ENCODE measurements at regions not wholly inside any gene's neighbourhood (a gene's known extent, or its start where the extent isn't known, plus 50 kb on each side); places are given as distances from the start of the nearest gene placed in this dataset.

DNA sequence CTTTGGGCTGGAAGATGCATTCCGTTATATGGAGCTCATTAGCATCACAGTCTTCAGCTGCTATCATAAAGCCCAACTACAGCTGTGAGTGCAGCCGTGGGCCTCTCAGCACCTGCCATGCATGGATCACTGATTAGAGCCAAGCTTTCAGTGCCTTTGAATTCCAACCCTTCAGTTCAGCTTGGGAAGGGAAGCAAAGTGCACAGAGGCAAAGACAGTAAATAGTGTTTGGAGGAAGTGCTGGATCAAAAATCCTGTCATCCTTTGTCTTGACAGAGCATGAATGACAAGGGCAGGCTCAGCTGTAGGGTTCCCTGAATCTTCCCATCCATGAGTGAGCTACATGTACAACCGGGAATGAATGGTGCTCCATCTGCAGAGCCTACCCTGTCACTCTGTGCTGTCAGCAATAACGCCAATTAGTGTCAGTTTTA lies 153.7 kb downstream of the DNAJB9 start:
- no peaks in the 10 kb centered on the region for H3K27me3 ChIP-seq
- H3K27ac ChIP-seq: no peak overlapping the region
- H3K36me3 ChIP-seq: no peaks in the 10 kb centered on the region
- TF ChIP-seq, protein P1, sequence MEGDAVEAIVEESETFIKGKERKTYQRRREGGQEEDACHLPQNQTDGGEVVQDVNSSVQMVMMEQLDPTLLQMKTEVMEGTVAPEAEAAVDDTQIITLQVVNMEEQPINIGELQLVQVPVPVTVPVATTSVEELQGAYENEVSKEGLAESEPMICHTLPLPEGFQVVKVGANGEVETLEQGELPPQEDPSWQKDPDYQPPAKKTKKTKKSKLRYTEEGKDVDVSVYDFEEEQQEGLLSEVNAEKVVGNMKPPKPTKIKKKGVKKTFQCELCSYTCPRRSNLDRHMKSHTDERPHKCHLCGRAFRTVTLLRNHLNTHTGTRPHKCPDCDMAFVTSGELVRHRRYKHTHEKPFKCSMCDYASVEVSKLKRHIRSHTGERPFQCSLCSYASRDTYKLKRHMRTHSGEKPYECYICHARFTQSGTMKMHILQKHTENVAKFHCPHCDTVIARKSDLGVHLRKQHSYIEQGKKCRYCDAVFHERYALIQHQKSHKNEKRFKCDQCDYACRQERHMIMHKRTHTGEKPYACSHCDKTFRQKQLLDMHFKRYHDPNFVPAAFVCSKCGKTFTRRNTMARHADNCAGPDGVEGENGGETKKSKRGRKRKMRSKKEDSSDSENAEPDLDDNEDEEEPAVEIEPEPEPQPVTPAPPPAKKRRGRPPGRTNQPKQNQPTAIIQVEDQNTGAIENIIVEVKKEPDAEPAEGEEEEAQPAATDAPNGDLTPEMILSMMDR (IDR thresholded peaks at IDR 0.05): no peak
- no peaks in the 10 kb centered on the region for H3K4me1 ChIP-seq
- H3K9me3 ChIP-seq: no peaks in the 10 kb centered on the region
- H3K4me3 ChIP-seq: no peak overlapping the region
- no peak for DNase-seq
- intact Hi-C loops (cut with DNase I; ENCODE audit: low total_unique reads): no loop called here

DNA sequence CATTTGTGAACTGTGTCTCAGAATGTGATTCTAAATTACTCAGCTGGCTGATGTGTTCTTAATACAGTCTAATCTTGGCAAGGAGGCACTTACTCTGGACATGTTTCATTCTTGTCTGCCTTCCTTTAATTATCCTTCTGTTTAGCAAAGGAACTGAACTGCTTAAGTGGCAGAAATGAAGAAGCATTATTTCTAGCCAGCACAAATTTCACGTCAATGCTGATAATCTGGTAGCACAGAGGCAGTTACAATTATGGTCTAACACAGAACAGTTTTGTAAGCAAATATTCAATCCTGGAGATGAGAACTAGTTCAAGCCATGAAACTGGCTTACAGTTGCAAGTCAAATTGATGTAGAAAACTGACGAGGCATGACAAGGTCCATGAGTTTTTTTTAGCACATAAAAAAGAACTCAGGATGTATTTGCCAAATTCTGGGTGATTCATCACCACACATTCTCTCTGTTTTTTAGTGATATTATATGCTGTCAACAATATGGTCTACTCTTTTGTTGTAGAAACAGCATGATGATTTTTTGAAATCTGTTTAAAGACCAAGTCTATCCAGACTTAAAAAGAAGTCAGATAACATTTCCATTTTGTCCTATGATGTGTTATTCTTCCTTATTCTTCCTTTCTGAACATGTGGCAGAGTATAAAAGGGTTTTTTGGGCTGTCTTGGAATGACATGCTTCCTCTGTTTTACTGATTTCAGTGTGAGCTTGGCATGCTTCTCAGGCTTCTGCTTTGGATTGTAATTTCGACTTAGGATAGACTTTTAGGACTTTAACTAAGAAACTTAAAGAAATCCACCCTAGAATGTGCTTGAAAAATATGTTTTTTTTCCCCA lies 154.8 kb downstream of the DNAJB9 start:
- no peak overlapping the region for H3K4me3 ChIP-seq
- no peak for DNase-seq
- no peaks in the 10 kb centered on the region for H3K27me3 ChIP-seq
- H3K27ac ChIP-seq: no peak overlapping the region
- intact Hi-C loops (cut with DNase I; ENCODE audit: low total_unique reads): no loop called here
- H3K4me1 ChIP-seq: no peaks in the 10 kb centered on the region
- no peaks in the 10 kb centered on the region for H3K9me3 ChIP-seq
- H3K36me3 ChIP-seq: no peaks in the 10 kb centered on the region
- TF ChIP-seq, protein P1 (IDR thresholded peaks at IDR 0.05): no peak

DNA sequence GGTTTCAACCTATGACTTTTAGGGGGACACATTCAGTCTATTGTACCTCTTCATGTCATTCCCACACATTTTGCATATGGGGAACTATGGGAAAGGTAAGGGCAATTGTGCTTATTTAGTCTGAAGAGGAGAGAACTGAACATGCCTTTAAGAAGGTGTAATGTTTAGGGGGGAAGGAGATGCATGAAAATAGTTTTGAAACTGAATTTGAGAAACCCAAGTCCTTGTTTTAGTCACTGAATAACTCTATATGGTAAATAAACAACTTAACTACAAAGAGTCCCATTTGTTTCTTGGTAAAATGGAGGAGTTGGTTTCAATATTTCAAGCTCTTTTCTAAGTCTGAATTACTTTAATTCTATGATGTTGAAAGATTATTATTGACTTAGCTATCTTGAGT lies 166.1 kb downstream of the DNAJB9 start:
- Histone ChIP-seq H3K27me3 (no peaks in the 10 kb centered on the region), H3K4me3 (no peak overlapping the region), H3K36me3 (no peaks in the 10 kb centered on the region), H3K27ac (no peak overlapping the region), H3K4me1 (no peaks in the 10 kb centered on the region), H3K9me3 (no peaks in the 10 kb centered on the region)
- intact Hi-C loops (cut with DNase I; ENCODE audit: low total_unique reads): no loop called here
- TF ChIP-seq, protein P1 (IDR thresholded peaks at IDR 0.05): no peak
- no peak for DNase-seq

DNA sequence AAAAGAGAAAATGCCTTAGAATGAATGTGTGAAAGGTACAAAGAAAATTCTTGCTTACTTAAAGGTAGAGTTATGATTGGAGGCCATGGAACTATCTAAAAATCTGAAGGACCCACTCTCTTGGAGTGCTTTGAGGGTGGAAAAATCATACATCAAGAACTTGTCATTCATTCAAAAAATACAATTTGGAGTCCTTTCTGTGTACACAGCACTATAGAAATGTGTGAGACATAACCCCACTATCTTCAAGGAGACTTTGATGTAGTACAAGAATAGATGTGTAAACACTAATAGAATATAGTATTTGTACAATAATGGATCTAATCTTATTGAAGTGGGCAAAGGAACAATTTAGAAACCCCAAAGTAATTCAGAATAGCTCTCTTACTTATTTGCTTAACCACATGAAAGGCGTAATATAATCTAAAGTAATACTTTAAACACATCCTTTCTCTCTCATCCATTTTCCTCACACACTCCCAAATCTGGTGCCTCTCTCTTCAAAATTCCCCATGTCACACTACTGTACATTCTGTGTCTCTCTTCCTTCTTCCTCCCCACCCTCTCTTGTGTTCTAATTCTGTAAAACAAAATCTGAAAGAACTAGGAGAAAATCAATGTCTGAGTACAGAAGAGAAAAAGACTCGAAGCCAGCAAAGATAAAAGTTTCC lies 166.7 kb downstream of the DNAJB9 start:
- no peaks in the 10 kb centered on the region for H3K36me3 ChIP-seq
- no peaks in the 10 kb centered on the region for H3K4me1 ChIP-seq
- H3K4me3 ChIP-seq: no peak overlapping the region
- no peak overlapping the region for H3K27ac ChIP-seq
- DNase-seq: no peak
- intact Hi-C loops (cut with DNase I; ENCODE audit: low total_unique reads): no loop called here
- no peaks in the 10 kb centered on the region for H3K9me3 ChIP-seq
- no peaks in the 10 kb centered on the region for H3K27me3 ChIP-seq
- TF ChIP-seq, protein P1 (IDR thresholded peaks at IDR 0.05): no peak

DNA sequence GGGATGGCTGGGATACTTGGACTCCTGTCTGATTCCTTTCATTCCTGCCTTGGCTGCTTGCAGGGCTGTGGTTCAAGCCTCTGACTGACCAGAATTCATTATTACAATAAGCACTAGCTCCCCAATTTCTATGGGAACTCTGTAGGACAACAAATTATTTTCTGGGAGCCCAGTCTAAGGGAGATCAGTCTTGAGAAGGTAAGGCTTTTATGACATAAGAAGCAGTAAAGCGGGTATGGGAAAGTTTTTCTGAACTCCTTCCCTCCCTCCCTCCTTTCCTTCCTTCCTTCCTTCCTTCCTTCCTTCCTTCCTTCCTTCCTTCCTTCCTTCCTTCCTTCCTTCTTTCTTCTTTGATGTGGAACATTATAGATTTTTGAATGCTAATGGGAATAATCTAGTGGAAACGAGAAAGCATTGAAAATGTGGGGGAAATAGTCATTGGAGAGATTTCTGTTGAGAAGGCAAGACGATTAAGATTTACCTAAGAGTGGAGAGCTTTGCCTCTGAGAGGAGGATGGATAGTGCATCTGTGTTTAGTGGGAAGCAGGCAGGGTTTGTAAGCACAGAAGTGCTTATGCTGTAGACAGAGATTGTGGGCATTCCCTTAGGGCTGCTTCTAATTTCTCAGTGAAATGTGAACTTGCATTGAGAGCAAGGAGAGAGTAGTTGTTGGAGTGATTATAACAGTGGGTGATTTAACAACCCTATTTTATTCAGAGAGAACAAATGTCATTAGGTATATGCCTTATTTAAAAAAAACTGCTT lies 201.5 kb downstream of the DNAJB9 start:
- H3K27me3 ChIP-seq: no peaks in the 10 kb centered on the region
- DNase-seq: no peak
- H3K27ac ChIP-seq: no peak overlapping the region

More for the DNA sequence above, 201.5 kb downstream of the DNAJB9 start:
- intact Hi-C loops (cut with DNase I; ENCODE audit: low total_unique reads): no loop called here
- Histone ChIP-seq H3K4me3 (no peak overlapping the region), H3K9me3 (no peaks in the 10 kb centered on the region), H3K4me1 (no peaks in the 10 kb centered on the region), H3K36me3 (no peaks in the 10 kb centered on the region)
- TF ChIP-seq, protein P1 (IDR thresholded peaks at IDR 0.05): no peak

Measured in tibial artery (tissue), 4 donors.